Lung (tissue), 11 donors: ENCODE measurements at regions not wholly inside any gene's neighbourhood (a gene's known extent, or its start where the extent isn't known, plus 50 kb on each side); places are given as distances from the start of the nearest gene placed in this dataset.

Experiments
- ATAC-seq: fragments of 200-7000 bp; cut with Tn5 transposase; one replicate; pipeline ENCODE4 v1.9.1; 2020; ENCODE audit warnings: moderate number of reproducible peaks; ENCODE audit not compliant: insufficient read depth, low FRiP score
- DNase-seq, 3 donors: peaks; one replicate each; pipeline ENCODE4 v3.0.0-alpha.2; 2013 to 2017
- H3K27ac ChIP-seq, 2 donors: one replicate each; pipeline ENCODE4 v1.5.1; 2013; ENCODE audit warnings: mild to moderate bottlenecking in 2 of 2, moderate library complexity in 2 of 2, control low read depth in 1 of 2, inconsistent platforms in 1 of 2, low read depth in 1 of 2, low read length in 1 of 2
- H3K27me3 ChIP-seq, 3 donors: one replicate each; pipeline ENCODE4 v1.5.1; 2013; ENCODE audit warnings: low read length in 2 of 3; ENCODE audit not compliant: control insufficient read depth in 3 of 3, insufficient read depth in 3 of 3
- H3K36me3 ChIP-seq, 4 donors: one replicate each; pipeline ENCODE4 v1.5.1; 2013; ENCODE audit warnings: low read length in 4 of 4, mild to moderate bottlenecking in 1 of 4, moderate library complexity in 1 of 4; ENCODE audit not compliant: control insufficient read depth in 4 of 4, insufficient read depth in 4 of 4
- H3K4me1 ChIP-seq, 5 donors: one replicate each; pipeline ENCODE4 v1.5.1; 2013; ENCODE audit warnings: low read length in 5 of 5, mild to moderate bottlenecking in 2 of 5, moderate library complexity in 1 of 5; ENCODE audit not compliant: control insufficient read depth in 5 of 5, insufficient read depth in 5 of 5
- H3K4me3 ChIP-seq: one replicate; pipeline ENCODE4 v1.5.1; 2013; ENCODE audit warnings: mild to moderate bottlenecking, control low read depth, moderate library complexity
- H3K9ac ChIP-seq, 2 donors: one replicate each; pipeline ENCODE4 v1.5.1; 2013; ENCODE audit warnings: low read length in 2 of 2, control low read depth in 1 of 2; ENCODE audit not compliant: insufficient read depth in 1 of 2
- H3K9me3 ChIP-seq, 4 donors: one replicate each; pipeline ENCODE4 v1.5.1; 2013; ENCODE audit warnings: low read length in 3 of 4, mild to moderate bottlenecking in 1 of 4, moderate library complexity in 1 of 4; ENCODE audit not compliant: control insufficient read depth in 4 of 4, insufficient read depth in 3 of 4
- WGBS, 2 donors: extraction: QIAGEN DNeasy Blood & Tissue Kit; methylation state at CpG; one replicate each; pipeline ENCODE4 v1.1.7; 2013; 5-methylcytosine and 5-hydroxymethylcytosine counted together
- TF ChIP-seq, protein P1 (sequence below): IDR thresholded peaks from 2 replicates; pipeline ENCODE4 v1.5.1; 2012; ENCODE audit warnings: mild to moderate bottlenecking; ENCODE audit errors: control extremely low read depth, extremely low read depth
- donor health status: control.
- donor health status: control.
- donor health status: Bipolar disorder and iron deficiency.
- donor health status: healthy.
- donor health status: DM: yes; HTN: yes; CAD: no.

- no peaks in the 10 kb centered on the region for H3K9me3 ChIP-seq
- ATAC-seq (no peak), DNase-seq (no peak)
- no peak overlapping the region for H3K4me3 ChIP-seq
- H3K4me1 ChIP-seq: no peaks in the 10 kb centered on the region
- H3K9ac ChIP-seq: no peak overlapping the region
- H3K36me3 ChIP-seq: no peaks in the 10 kb centered on the region
- no peaks in the 10 kb centered on the region for H3K27me3 ChIP-seq
- TF ChIP-seq, protein P1, sequence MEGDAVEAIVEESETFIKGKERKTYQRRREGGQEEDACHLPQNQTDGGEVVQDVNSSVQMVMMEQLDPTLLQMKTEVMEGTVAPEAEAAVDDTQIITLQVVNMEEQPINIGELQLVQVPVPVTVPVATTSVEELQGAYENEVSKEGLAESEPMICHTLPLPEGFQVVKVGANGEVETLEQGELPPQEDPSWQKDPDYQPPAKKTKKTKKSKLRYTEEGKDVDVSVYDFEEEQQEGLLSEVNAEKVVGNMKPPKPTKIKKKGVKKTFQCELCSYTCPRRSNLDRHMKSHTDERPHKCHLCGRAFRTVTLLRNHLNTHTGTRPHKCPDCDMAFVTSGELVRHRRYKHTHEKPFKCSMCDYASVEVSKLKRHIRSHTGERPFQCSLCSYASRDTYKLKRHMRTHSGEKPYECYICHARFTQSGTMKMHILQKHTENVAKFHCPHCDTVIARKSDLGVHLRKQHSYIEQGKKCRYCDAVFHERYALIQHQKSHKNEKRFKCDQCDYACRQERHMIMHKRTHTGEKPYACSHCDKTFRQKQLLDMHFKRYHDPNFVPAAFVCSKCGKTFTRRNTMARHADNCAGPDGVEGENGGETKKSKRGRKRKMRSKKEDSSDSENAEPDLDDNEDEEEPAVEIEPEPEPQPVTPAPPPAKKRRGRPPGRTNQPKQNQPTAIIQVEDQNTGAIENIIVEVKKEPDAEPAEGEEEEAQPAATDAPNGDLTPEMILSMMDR: no peak
- WGBS, 2 donors: 62 to 84% methylated on average over 1 of the region's 1 CpG
- no peak overlapping the region for H3K27ac ChIP-seq
These were observed 180.3 kb downstream of the SLCO4C1 start for GRCh38 chr5:102115736-102116135.

- no peaks in the 10 kb centered on the region for H3K4me1 ChIP-seq
- H3K9me3 ChIP-seq: no peaks in the 10 kb centered on the region
- H3K36me3 ChIP-seq: no peaks in the 10 kb centered on the region
- ATAC-seq (no peak), DNase-seq (no peak)
- H3K27me3 ChIP-seq: no peaks in the 10 kb centered on the region
- no peak overlapping the region for H3K4me3 ChIP-seq
- no peak overlapping the region for H3K27ac ChIP-seq
- TF ChIP-seq, protein P1: no peak
- H3K9ac ChIP-seq: no peak overlapping the region
- WGBS, 2 donors: 72 to 86% methylated on average over 9 of the region's 9 CpGs
These were observed 181.5 kb downstream of the SLCO4C1 start for GRCh38 chr5:102114525-102115069.

DNA sequence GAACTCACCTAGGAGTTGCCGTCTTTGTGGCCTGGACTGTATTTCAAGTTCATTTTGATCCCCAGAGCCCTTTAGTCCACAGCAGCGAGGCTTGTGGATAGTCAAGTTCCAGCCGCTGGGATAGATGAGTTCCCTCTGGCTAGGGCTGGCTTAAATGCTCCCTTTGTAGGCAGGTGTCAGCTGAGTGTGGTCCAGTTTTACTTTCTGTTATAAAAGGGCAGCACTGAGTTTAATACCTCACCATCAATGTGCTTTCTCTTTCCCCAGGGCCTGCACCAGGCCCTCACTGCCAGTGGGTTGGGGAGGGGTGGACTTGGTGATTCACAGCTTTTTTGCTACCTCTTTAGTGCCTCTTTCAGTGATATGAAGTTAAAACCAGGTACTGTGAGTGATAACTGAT is 188.2 kb downstream of the SLCO4C1 start:
- DNase-seq: no peak
- H3K9me3 ChIP-seq: no peaks in the 10 kb centered on the region
- H3K27me3 ChIP-seq: no peaks in the 10 kb centered on the region
- TF ChIP-seq, protein P1: no peak
- no peak overlapping the region for H3K4me3 ChIP-seq
- H3K27ac ChIP-seq: no peak overlapping the region
- no peaks in the 10 kb centered on the region for H3K36me3 ChIP-seq
- no peaks in the 10 kb centered on the region for H3K4me1 ChIP-seq
- ATAC-seq: no peak
- H3K9ac ChIP-seq: no peak overlapping the region
- WGBS, 2 donors: 87 to 93% methylated on average over 3 of the region's 3 CpGs

- DNase-seq: no peak
- no peaks in the 10 kb centered on the region for H3K9me3 ChIP-seq
- no peak overlapping the region for H3K4me3 ChIP-seq
- no peaks in the 10 kb centered on the region for H3K36me3 ChIP-seq
- TF ChIP-seq, protein P1: no peak
- no peak overlapping the region for H3K27ac ChIP-seq
- no peaks in the 10 kb centered on the region for H3K27me3 ChIP-seq
- H3K4me1 ChIP-seq: no peaks in the 10 kb centered on the region
- ATAC-seq: no peak
- H3K9ac ChIP-seq: no peak overlapping the region
These were observed 189.5 kb downstream of the SLCO4C1 start for GRCh38 chr5:102106599-102106998.
